Body of pancreas (tissue), 4 donors: ENCODE measurements at regions not wholly inside any gene's neighbourhood (a gene's known extent, or its start where the extent isn't known, plus 50 kb on each side); places are given as distances from the start of the nearest gene placed in this dataset.

Source experiments
- CTCF ChIP-seq, 7 experiments: fragments of 450-650 bp in 4 of 7; fragments of 200-600 bp in 3 of 7; sonication (generic) in 3 of 7; IDR thresholded peaks; one replicate each; pipeline ENCODE4 v1.5.1; 2016 to 2019; ENCODE audit warnings: antibody characterized with exemption in 7 of 7
- POLR2A ChIP-seq, 3 donors: fragments of 450-650 bp; IDR thresholded peaks; one replicate each; pipeline ENCODE4 v1.6.1; 2016; ENCODE audit warnings: antibody characterized with exemption in 3 of 3, mild to moderate bottlenecking in 2 of 3

GRCh38 chr10:107701943-107702342 is 537.4 kb upstream of the SORCS1 start:
- TF ChIP-seq POLR2A (IDR thresholded peaks at IDR 0.05): no peak
- TF ChIP-seq CTCF (IDR thresholded peaks at IDR 0.05): no peak
